Loucy (cell line): ENCODE measurements at regions not wholly inside any gene's neighbourhood (a gene's known extent, or its start where the extent isn't known, plus 50 kb on each side); places are given as distances from the start of the nearest gene placed in this dataset.

ENCODE experiments used
- H2AFZ ChIP-seq: fragments of 200-600 bp; sonication (generic); 2 replicates; pipeline ENCODE4 v1.6.0; 2016; ENCODE audit warnings: antibody characterized with exemption, mild to moderate bottlenecking, low read length, moderate library complexity
- H3F3A ChIP-seq: fragments of 200-600 bp; 2 replicates; pipeline ENCODE4 v1.6.0; 2016; ENCODE audit warnings: antibody characterized with exemption, low read depth, mild to moderate bottlenecking
- H3K27me3 ChIP-seq: fragments of 200-600 bp; sonication (generic); 2 replicates; pipeline ENCODE4 v1.6.1; 2014; ENCODE audit warnings: low read length, mild to moderate bottlenecking; ENCODE audit not compliant: insufficient read depth, poor library complexity, severe bottlenecking
- H3K36me3 ChIP-seq: fragments of 200-600 bp; sonication (generic); 2 replicates; pipeline ENCODE4 v1.6.1; 2016; ENCODE audit warnings: low read length; ENCODE audit not compliant: insufficient read depth
- H3K4me1 ChIP-seq: fragments of 200-600 bp; sonication (generic); 2 replicates; pipeline ENCODE4 v1.5.1; 2014; ENCODE audit warnings: low read length, mild to moderate bottlenecking; ENCODE audit not compliant: insufficient read depth, poor library complexity, severe bottlenecking
- H3K4me2 ChIP-seq: fragments of 200-600 bp; sonication (generic); 2 replicates; pipeline ENCODE4 v1.6.0; 2014; ENCODE audit warnings: antibody characterized with exemption, low read length, low read depth, mild to moderate bottlenecking; ENCODE audit not compliant: poor library complexity, severe bottlenecking
- H3K4me3 ChIP-seq: fragments of 200-600 bp; sonication (generic); 2 replicates; pipeline ENCODE4 v1.5.1; 2014; ENCODE audit warnings: low read length, mild to moderate bottlenecking, mixed read lengths; ENCODE audit not compliant: poor library complexity, severe bottlenecking
- H3K79me2 ChIP-seq: fragments of 200-600 bp; sonication (generic); 2 replicates; pipeline ENCODE4 v1.6.1; 2014; ENCODE audit warnings: low read length; ENCODE audit not compliant: insufficient read depth
- H3K9ac ChIP-seq: fragments of 200-600 bp; sonication (generic); 2 replicates; pipeline ENCODE4 v1.6.0; 2014; ENCODE audit warnings: mild to moderate bottlenecking, low read depth, low read length, moderate library complexity; ENCODE audit not compliant: poor library complexity, severe bottlenecking
- H3K9me2 ChIP-seq: fragments of 200-600 bp; sonication (generic); replicated peaks from 2 replicates; pipeline ENCODE4 v1.6.1; 2016; ENCODE audit warnings: low read depth, low read length, mixed read lengths
- H3K9me3 ChIP-seq: fragments of 200-600 bp; sonication (generic); 2 replicates; pipeline ENCODE4 v1.6.1; 2014; ENCODE audit warnings: mild to moderate bottlenecking, antibody characterized with exemption, low read length, low read depth; ENCODE audit not compliant: insufficient read depth
- H4K20me1 ChIP-seq: fragments of 200-600 bp; sonication (generic); 2 replicates; pipeline ENCODE4 v1.6.0; 2014; ENCODE audit warnings: antibody characterized with exemption, low read length, mild to moderate bottlenecking; ENCODE audit not compliant: insufficient read depth, poor library complexity, severe bottlenecking
- CTCF ChIP-seq: fragments of 200-600 bp; sonication (generic); conservative IDR thresholded peaks from 2 replicates; pipeline ENCODE4 v1.5.1; 2014; ENCODE audit warnings: mild to moderate bottlenecking, antibody characterized with exemption, low read length
- EZH2phosphoT487 ChIP-seq: fragments of 200-600 bp; IDR thresholded peaks from 2 replicates; pipeline ENCODE4 v1.6.1; 2018; ENCODE audit warnings: antibody characterized with exemption, mild to moderate bottlenecking, moderate library complexity, borderline replicate concordance

- Histone ChIP-seq H3K9me3 (no peaks in the 10 kb centered on the region), H3K27me3 (no peaks in the 10 kb centered on the region), H3K36me3 (no peaks in the 10 kb centered on the region), H3K79me2 (no peaks in the 10 kb centered on the region), H4K20me1 (no peaks in the 10 kb centered on the region), H3K4me2 (no peak overlapping the region), H3F3A (no peaks in the 10 kb centered on the region), H2AFZ (no peak overlapping the region), H3K4me1 (peaks cover 5% of the 10 kb centered on the region), H3K9ac (no peak overlapping the region), H3K4me3 (no peak overlapping the region), H3K9me2 (no peaks in the 10 kb centered on the region)
- TF ChIP-seq EZH2phosphoT487: no peak
Measured at GRCh38 chr12:4201333-4202100, 72.0 kb upstream of the CCND2 start.

- H3K36me3 ChIP-seq: no peaks in the 10 kb centered on the region
- H3K27me3 ChIP-seq: no peaks in the 10 kb centered on the region
- H2AFZ ChIP-seq: no peak overlapping the region
- H3K9me3 ChIP-seq: no peaks in the 10 kb centered on the region
- no peaks in the 10 kb centered on the region for H3K79me2 ChIP-seq
- H3K9me2 ChIP-seq: no peaks in the 10 kb centered on the region
- no peaks in the 10 kb centered on the region for H4K20me1 ChIP-seq
- no peaks in the 10 kb centered on the region for H3F3A ChIP-seq
- H3K4me1 ChIP-seq: peaks cover 5% of the 10 kb centered on the region
- H3K9ac ChIP-seq: no peak overlapping the region
- TF ChIP-seq CTCF (no peak), EZH2phosphoT487 (no peak)
- H3K4me2 ChIP-seq: no peak overlapping the region
- H3K4me3 ChIP-seq: no peak overlapping the region
Measured at GRCh38 chr12:4197922-4198763, 75.4 kb upstream of the CCND2 start.

DNA sequence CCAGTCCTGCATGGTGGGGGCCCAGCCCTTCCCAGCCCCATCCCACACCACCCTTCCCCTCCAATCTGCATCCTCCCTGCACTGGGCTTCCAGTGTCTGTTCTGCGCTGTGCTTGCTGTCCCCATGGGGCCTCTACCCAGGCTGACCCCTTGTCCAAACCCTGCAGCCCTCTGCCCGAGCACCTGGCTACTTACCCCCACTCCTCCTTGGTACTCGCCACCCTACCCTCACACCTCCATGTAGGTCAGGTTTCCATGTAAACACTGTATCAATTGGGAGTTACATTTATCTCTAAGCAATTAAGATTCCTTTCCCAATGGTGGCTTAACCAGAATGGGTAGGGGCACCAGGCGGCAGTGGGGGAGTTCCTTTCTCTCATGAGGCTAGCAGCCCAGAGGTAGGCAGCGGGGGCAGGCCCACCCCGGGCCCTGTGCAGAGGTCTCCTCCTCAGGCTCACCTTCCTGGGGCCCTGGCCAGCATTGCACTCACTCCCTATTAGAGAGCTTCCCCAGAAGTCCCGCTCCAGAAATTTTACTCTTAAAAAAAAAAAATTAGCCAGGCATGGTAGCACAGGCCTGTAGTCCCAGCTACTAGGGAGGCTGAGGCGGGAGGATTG is 76.6 kb upstream of the CCND2 start:
- no peaks in the 10 kb centered on the region for H3K79me2 ChIP-seq
- TF ChIP-seq EZH2phosphoT487 (no peak), CTCF (no peak)

More for the DNA sequence above, 76.6 kb upstream of the CCND2 start:
- Histone ChIP-seq H3K4me2 (no peak overlapping the region), H3K9ac (no peak overlapping the region), H3K36me3 (no peaks in the 10 kb centered on the region), H4K20me1 (no peaks in the 10 kb centered on the region), H2AFZ (no peak overlapping the region), H3K9me3 (no peaks in the 10 kb centered on the region), H3K27me3 (no peaks in the 10 kb centered on the region), H3K9me2 (no peaks in the 10 kb centered on the region), H3F3A (no peaks in the 10 kb centered on the region), H3K4me1 (peaks cover 5% of the 10 kb centered on the region), H3K4me3 (no peak overlapping the region)
